ENCODE measurements at regions not wholly inside any gene's neighbourhood (a gene's known extent, or its start where the extent isn't known, plus 50 kb on each side); places are given as distances from the start of the nearest gene placed in this dataset.

DNA sequence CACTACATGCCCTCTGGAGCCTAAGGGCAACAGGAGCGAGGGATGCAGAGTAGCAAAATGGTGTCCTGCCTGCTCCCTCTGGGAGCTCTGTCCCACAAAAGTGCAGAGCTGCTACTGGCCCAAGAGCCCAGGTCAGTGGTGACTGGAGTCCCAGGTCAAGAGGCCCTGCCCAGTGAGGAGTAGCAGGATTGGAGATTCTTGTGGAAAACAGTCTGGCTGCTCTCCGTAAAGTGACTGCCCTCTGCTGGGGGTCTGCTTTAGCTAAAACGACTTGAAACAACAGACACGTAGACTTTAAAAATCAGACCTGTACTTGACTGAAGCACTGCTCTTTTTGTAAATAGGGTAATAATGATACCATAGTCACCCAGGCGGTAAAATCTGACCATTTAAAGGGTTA is 917.0 kb downstream of the MAT2B start:
- H3K27ac ChIP-seq, result no peak overlapping the region
- H3K36me3 ChIP-seq (replicated peaks in 1 of 2; ENCODE audit: insufficient read depth in 1 of 2, low read depth in 2 of 2), result no peaks in the 10 kb centered on the region
- H3K9me3 ChIP-seq, result peaks cover 0 to 3% (median 0%) of the 10 kb centered on the region in 3 donors
- TF ChIP-seq, protein P1, sequence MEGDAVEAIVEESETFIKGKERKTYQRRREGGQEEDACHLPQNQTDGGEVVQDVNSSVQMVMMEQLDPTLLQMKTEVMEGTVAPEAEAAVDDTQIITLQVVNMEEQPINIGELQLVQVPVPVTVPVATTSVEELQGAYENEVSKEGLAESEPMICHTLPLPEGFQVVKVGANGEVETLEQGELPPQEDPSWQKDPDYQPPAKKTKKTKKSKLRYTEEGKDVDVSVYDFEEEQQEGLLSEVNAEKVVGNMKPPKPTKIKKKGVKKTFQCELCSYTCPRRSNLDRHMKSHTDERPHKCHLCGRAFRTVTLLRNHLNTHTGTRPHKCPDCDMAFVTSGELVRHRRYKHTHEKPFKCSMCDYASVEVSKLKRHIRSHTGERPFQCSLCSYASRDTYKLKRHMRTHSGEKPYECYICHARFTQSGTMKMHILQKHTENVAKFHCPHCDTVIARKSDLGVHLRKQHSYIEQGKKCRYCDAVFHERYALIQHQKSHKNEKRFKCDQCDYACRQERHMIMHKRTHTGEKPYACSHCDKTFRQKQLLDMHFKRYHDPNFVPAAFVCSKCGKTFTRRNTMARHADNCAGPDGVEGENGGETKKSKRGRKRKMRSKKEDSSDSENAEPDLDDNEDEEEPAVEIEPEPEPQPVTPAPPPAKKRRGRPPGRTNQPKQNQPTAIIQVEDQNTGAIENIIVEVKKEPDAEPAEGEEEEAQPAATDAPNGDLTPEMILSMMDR (IDR thresholded peaks at IDR 0.05), result no peak
- no peak for TF ChIP-seq POLR2A (IDR thresholded peaks at IDR 0.05)
- H3K4me1 ChIP-seq, result no peaks in the 10 kb centered on the region
- WGBS, 2 donors, result 53 to 67% methylated on average over 4 to 5 of the region's 5 CpGs
- ATAC-seq, result no peak
- H3K27me3 ChIP-seq, result no peaks in the 10 kb centered on the region
- DNase-seq, result no peak
- H3K4me3 ChIP-seq, result no peak overlapping the region
- intact Hi-C loops (cut with DNase I), result no loop called here

DNA sequence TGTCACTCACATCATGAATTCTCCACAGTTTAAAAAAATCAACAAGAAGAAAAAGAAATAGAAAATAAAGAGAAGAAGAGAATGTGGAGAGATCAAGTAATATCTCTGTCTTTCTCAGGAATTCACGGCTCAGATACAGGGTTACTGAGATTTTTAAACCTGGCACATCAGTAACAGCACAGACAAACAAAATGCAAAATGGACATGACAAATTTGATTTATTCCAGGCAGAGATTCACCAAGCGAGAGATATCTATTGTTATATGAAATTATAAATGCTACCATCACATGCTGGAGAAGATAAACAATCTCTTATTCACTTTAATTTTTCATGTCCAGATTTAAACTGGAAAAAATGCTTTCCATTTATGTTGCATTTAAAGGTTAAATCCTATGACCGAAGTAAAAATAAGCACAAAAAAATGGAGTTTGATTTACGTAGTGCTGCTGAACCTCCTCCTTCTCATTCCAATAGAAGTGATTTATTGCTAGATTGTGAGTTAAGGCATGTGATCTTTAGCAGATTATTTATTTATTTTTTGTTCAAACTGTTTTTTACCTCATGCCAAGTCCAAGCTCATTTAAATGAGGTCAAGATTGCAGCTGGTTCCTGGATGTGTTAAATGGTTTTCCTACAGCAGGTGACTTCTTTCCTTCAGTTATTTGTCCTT is 926.4 kb downstream of the MAT2B start:
- Histone ChIP-seq H3K4me3 (no peak overlapping the region), H3K4me1 (no peaks in the 10 kb centered on the region), H3K27me3 (no peaks in the 10 kb centered on the region), H3K9me3 (no peaks in the 10 kb centered on the region), H3K27ac (no peak overlapping the region), H3K36me3 (replicated peaks in 1 of 2; ENCODE audit: insufficient read depth in 1 of 2, low read depth in 2 of 2) (no peaks in the 10 kb centered on the region)
- TF ChIP-seq, protein P1 (IDR thresholded peaks at IDR 0.05), result no peak
- TF ChIP-seq POLR2A (IDR thresholded peaks at IDR 0.05), result no peak
- ATAC-seq (no peak), DNase-seq (no peak)
- intact Hi-C loops (cut with DNase I), result no loop called here
- 45 to 50% methylated on average over 4 of the region's 4 CpGs for WGBS, 2 donors

DNA sequence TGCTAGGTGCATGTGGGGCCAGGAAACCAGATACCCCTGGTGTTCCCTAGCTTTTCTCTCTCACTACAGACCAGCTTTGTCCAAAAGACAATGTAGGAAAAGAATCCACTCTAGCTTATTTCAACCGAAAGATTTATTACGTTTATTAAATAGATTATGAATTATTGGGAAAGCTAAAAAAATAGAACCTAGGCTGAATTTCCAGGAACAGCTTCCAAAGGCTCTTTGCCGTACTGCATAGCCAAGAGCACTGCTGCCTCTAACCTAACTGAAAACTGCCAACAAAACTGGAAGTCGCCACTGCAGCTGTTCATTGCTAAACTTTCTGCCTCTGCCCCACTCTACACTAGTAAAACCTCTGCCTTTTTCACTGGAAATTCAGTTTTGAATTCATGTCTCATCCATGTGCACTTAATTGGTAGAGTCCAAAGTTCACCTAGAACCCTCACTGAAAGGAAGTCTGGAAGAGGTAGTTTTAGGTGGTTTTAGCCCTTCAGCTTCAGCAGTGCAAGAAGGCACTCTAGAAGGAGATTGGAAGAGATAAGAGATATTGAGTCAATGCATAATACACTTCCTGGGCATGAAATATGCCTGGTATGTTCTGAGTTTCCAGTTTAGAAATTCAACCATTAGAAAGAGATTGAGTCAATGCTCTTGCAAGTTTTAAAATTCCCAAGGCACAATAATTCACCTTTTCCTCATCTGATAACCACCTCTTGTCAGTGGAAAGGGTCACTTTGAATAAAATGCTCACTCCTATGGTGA is 927.9 kb downstream of the MAT2B start:
- ATAC-seq (no peak), DNase-seq (no peak)
- 73 to 77% methylated on average over 4 of the region's 4 CpGs for WGBS, 2 donors
- H3K4me1 ChIP-seq, result no peaks in the 10 kb centered on the region
- H3K36me3 ChIP-seq (replicated peaks in 1 of 2; ENCODE audit: insufficient read depth in 1 of 2, low read depth in 2 of 2), result no peaks in the 10 kb centered on the region
- no peaks in the 10 kb centered on the region for H3K27me3 ChIP-seq
- H3K9me3 ChIP-seq, result no peaks in the 10 kb centered on the region
- intact Hi-C loops (cut with DNase I), result no loop called here
- H3K27ac ChIP-seq, result no peak overlapping the region
- TF ChIP-seq, protein P1 (IDR thresholded peaks at IDR 0.05), result no peak
- no peak for TF ChIP-seq POLR2A (IDR thresholded peaks at IDR 0.05)
- H3K4me3 ChIP-seq, result no peak overlapping the region

DNA sequence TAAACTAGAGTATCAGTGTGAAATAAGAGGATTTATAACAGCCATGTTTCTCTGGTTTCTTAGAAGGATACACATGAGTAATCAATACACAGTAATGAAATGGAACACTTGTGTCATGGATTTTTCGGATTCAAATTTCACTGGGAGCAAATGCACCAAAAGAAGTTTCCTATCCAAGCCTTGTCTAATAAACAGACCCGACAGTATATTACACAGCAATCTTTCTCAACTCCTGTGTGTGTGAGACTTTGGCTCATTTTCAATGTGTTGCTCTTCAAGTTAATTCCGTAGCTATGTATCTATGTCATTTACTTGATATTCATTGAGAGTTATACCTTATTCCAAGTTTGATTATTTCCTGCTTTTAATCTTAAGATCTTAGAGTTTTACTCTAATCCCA is 930.2 kb downstream of the MAT2B start:
- Histone ChIP-seq H3K27me3 (no peaks in the 10 kb centered on the region), H3K36me3 (replicated peaks in 1 of 2; ENCODE audit: insufficient read depth in 1 of 2, low read depth in 2 of 2) (no peaks in the 10 kb centered on the region), H3K27ac (no peak overlapping the region), H3K4me1 (peaks cover 4% of the 10 kb centered on the region), H3K9me3 (no peaks in the 10 kb centered on the region), H3K4me3 (no peak overlapping the region)
- DNase-seq (no peak), ATAC-seq (no peak)
- WGBS, 2 donors, result 45 to 54% methylated on average over 3 of the region's 3 CpGs
- intact Hi-C loops (cut with DNase I), result no loop called here
- TF ChIP-seq POLR2A (IDR thresholded peaks at IDR 0.05), result no peak
- TF ChIP-seq, protein P1 (IDR thresholded peaks at IDR 0.05), result no peak
